ENCODE measurements at regions not wholly inside any gene's neighbourhood (a gene's known extent, or its start where the extent isn't known, plus 50 kb on each side); places are given as distances from the start of the nearest gene placed in this dataset.
"Not testable (repeated sequence)": the region's sequence is repeated elsewhere in the genome, so short reads cannot be mapped to it uniquely, and the experiment has no call there.

- no peak overlapping the region for H3K27ac Mint-ChIP-seq (ENCODE audit: unreplicated experiment)
Observed at GRCh38 chr14:37711831-37712475, 116.5 kb downstream of the TTC6 start.

GRCh38 chr14:37712476-37712860 is 117.0 kb downstream of the TTC6 start:
- H3K4me3 Mint-ChIP-seq (ENCODE audit: low read depth, unreplicated experiment); H3K36me3 Mint-ChIP-seq (ENCODE audit: insufficient read depth, unreplicated experiment); DNase-seq; intact Hi-C loops (cut with micrococcal nuclease; ENCODE audit: unreplicated experiment); H3K4me1 Mint-ChIP-seq (ENCODE audit: low read depth, unreplicated experiment); H3K27ac Mint-ChIP-seq (ENCODE audit: unreplicated experiment); BruUV-seq (replicated peaks); CTCF ChIA-PET; H3K9me3 Mint-ChIP-seq (ENCODE audit: low read depth, unreplicated experiment); H3K27me3 Mint-ChIP-seq (ENCODE audit: unreplicated experiment): not testable (repeated sequence)

More at GRCh38 chr14:37711831-37712475, 116.5 kb downstream of the TTC6 start:
- CTCF ChIA-PET, result no interaction called here
- no peak for DNase-seq
- BruUV-seq (replicated peaks), result no TSS peak
- Mint-ChIP-seq H3K27me3 (ENCODE audit: unreplicated experiment) (no peaks in the 10 kb centered on the region), H3K4me1 (ENCODE audit: low read depth, unreplicated experiment) (peaks cover 4% of the 10 kb centered on the region), H3K36me3 (ENCODE audit: insufficient read depth, unreplicated experiment) (no peaks in the 10 kb centered on the region), H3K4me3 (ENCODE audit: low read depth, unreplicated experiment) (no peak overlapping the region), H3K9me3 (ENCODE audit: low read depth, unreplicated experiment) (no peaks in the 10 kb centered on the region)
- no peak for TF ChIP-seq CTCF (IDR thresholded peaks at IDR 0.05; ENCODE audit: unreplicated experiment)
- intact Hi-C loops (cut with micrococcal nuclease; ENCODE audit: unreplicated experiment), result no loop called here

GRCh38 chr14:37712976-37713431 is 117.6 kb downstream of the TTC6 start:
- Mint-ChIP-seq H3K27me3 (ENCODE audit: unreplicated experiment) (no peaks in the 10 kb centered on the region), H3K27ac (ENCODE audit: unreplicated experiment) (no peak overlapping the region), H3K9me3 (ENCODE audit: low read depth, unreplicated experiment) (no peaks in the 10 kb centered on the region), H3K4me1 (ENCODE audit: low read depth, unreplicated experiment) (no peaks in the 10 kb centered on the region), H3K4me3 (ENCODE audit: low read depth, unreplicated experiment) (no peak overlapping the region), H3K36me3 (ENCODE audit: insufficient read depth, unreplicated experiment) (no peaks in the 10 kb centered on the region)
- no peak for DNase-seq
- TF ChIP-seq CTCF (IDR thresholded peaks at IDR 0.05; ENCODE audit: unreplicated experiment), result no peak
- CTCF ChIA-PET, result no interaction called here
- intact Hi-C loops (cut with micrococcal nuclease; ENCODE audit: unreplicated experiment), result no loop called here
- BruUV-seq (replicated peaks), result no TSS peak

GRCh38 chr14:37720131-37720530 is 124.7 kb downstream of the TTC6 start:
- H3K36me3 Mint-ChIP-seq (ENCODE audit: insufficient read depth, unreplicated experiment), result no peaks in the 10 kb centered on the region
- H3K4me3 Mint-ChIP-seq (ENCODE audit: low read depth, unreplicated experiment), result no peak overlapping the region
- no peak for DNase-seq
- CTCF ChIA-PET, result no interaction called here
- intact Hi-C loops (cut with micrococcal nuclease; ENCODE audit: unreplicated experiment), result no loop called here
- no TSS peak for BruUV-seq (replicated peaks)
- H3K27ac Mint-ChIP-seq (ENCODE audit: unreplicated experiment), result no peak overlapping the region
- TF ChIP-seq CTCF (IDR thresholded peaks at IDR 0.05; ENCODE audit: unreplicated experiment), result no peak
- no peaks in the 10 kb centered on the region for H3K4me1 Mint-ChIP-seq (ENCODE audit: low read depth, unreplicated experiment)
- no peaks in the 10 kb centered on the region for H3K27me3 Mint-ChIP-seq (ENCODE audit: unreplicated experiment)
- H3K9me3 Mint-ChIP-seq (ENCODE audit: low read depth, unreplicated experiment), result no peaks in the 10 kb centered on the region

- Mint-ChIP-seq H3K9me3 (ENCODE audit: low read depth, unreplicated experiment) (no peaks in the 10 kb centered on the region), H3K27me3 (ENCODE audit: unreplicated experiment) (no peaks in the 10 kb centered on the region), H3K4me1 (ENCODE audit: low read depth, unreplicated experiment) (no peaks in the 10 kb centered on the region), H3K36me3 (ENCODE audit: insufficient read depth, unreplicated experiment) (no peaks in the 10 kb centered on the region), H3K4me3 (ENCODE audit: low read depth, unreplicated experiment) (no peak overlapping the region), H3K27ac (ENCODE audit: unreplicated experiment) (peak overlapping the region; percentile 60)
- TF ChIP-seq CTCF (IDR thresholded peaks at IDR 0.05; ENCODE audit: unreplicated experiment), result no peak
- peak; percentile 30 for DNase-seq
- CTCF ChIA-PET, result interaction anchor here (0.7 to 1.0 kb wide), 2 partner anchors 13 to 182 kb away, joined by 3 read pairs; no protein-coding TSS in a partner anchor
- BruUV-seq (replicated peaks), result no TSS peak
- intact Hi-C loops (cut with micrococcal nuclease; ENCODE audit: unreplicated experiment), result no loop called here
Observed at GRCh38 chr14:37721976-37722659, 126.7 kb downstream of the TTC6 start.

All from Calu3 (cell line).